Activated naive CD4-positive, alpha-beta T cell treated with anti-CD3 and anti-CD28 coated beads for 36 hours (primary cell): ENCODE measurements at regions not wholly inside any gene's neighbourhood (a gene's known extent, or its start where the extent isn't known, plus 50 kb on each side); places are given as distances from the start of the nearest gene placed in this dataset.

Source experiments
- CTCF ChIA-PET: fragments of 350-600 bp; sonication (Branson Sonifier 250); formaldehyde crosslinking; loops from one replicate; lab custom pipeline; 2021; ENCODE audit warnings: antibody characterized with exemption; lab: Charles Lee
- DNase-seq: peaks from one replicate; pipeline ENCODE4 v3.0.0-alpha.2; 2020
- H3K27ac Mint-ChIP-seq: one replicate; pipeline ENCODE4 v1.8.0; 2021; ENCODE audit warnings: mild to moderate bottlenecking, mixed read lengths
- H3K27me3 Mint-ChIP-seq: one replicate; pipeline ENCODE4 v1.8.0; 2021; ENCODE audit warnings: low read depth, mixed read lengths
- H3K36me3 Mint-ChIP-seq: one replicate; pipeline ENCODE4 v1.8.0; 2021; ENCODE audit warnings: low read depth, mixed read lengths
- H3K4me1 Mint-ChIP-seq: one replicate; pipeline ENCODE4 v1.8.0; 2021; ENCODE audit warnings: low read depth, mixed read lengths
- H3K4me3 Mint-ChIP-seq: one replicate; pipeline ENCODE4 v1.8.0; 2021; ENCODE audit warnings: mild to moderate bottlenecking, moderate library complexity, mixed read lengths
- H3K9me3 Mint-ChIP-seq: one replicate; pipeline ENCODE4 v1.8.0; 2021; ENCODE audit warnings: mixed read lengths
- intact Hi-C: fragments of 100-400 bp; cut with micrococcal nuclease; formaldehyde crosslinking; loops from one replicate; pipeline ENCODE4 v1.15.1; 2023

DNA sequence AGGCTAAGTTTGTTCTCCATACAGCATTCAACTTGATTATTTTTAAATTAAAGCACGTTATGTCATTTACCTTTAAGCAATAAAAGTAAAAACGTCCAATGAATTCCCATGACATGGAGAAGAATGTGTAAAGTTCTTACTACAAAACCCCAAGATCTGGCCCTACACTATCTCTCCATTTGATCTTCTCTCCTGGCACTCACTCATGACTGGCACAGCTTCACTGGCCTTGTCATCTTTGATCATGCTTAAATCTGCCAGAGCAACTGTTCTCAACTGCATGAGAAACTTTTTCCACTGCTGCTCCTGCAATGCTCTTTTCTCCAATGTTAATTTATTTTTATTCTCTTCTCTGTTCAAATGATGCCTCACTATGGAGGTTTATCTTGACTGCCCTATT, 1109.0 kb upstream of the IGFBP7 start:
- no peaks in the 10 kb centered on the region for H3K27me3 Mint-ChIP-seq
- no peak for DNase-seq
- no peak overlapping the region for H3K4me3 Mint-ChIP-seq
- H3K9me3 Mint-ChIP-seq: peaks cover 12% of the 10 kb centered on the region
- intact Hi-C loops: no loop called here
- H3K27ac Mint-ChIP-seq: no peak overlapping the region
- CTCF ChIA-PET: no interaction called here
- no peaks in the 10 kb centered on the region for H3K4me1 Mint-ChIP-seq
- no peaks in the 10 kb centered on the region for H3K36me3 Mint-ChIP-seq

DNA sequence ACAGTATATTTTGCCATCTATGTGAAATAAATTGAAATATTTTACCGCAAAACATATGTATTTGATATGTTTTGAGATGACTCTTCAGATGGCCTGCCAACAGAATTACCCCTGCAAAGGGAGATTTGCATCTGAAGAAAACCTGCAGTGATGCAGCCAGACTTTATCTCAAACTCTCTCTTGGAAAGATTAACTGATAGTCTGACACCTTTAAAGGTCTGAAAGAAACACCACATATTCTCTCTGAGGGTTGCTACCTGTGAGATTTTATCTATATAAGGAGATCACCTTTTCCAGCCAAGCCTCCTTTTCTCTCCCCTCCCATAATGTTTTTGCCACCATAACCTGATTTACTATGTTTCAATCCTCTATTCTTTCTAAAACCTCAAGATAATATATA, 1106.3 kb upstream of the IGFBP7 start:
- Mint-ChIP-seq H3K27ac (no peak overlapping the region), H3K36me3 (no peaks in the 10 kb centered on the region), H3K4me1 (no peaks in the 10 kb centered on the region), H3K9me3 (peaks cover 14% of the 10 kb centered on the region), H3K27me3 (no peaks in the 10 kb centered on the region), H3K4me3 (no peak overlapping the region)
- CTCF ChIA-PET: no interaction called here
- intact Hi-C loops: no loop called here
- DNase-seq: no peak

DNA sequence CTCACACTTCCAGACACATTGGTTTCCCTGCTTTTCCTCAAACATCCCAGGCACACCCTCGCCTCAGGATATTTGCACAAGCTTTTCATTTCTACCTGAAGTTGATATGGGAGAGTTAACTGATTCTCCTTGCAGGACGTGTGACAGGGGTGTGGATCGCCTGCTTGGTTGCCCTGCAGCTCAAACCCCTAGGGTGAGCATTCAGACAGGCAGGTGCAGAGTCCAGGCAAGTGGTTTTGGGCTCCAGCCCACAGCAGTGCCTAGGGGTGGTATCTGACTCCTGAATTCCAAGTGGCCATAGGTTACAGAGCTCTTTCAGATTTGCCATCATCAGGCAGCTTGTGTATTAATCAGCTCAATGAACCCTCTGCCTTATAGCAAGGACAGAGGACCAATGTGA, 1104.2 kb upstream of the IGFBP7 start:
- Mint-ChIP-seq H3K27me3 (no peaks in the 10 kb centered on the region), H3K36me3 (no peaks in the 10 kb centered on the region), H3K4me1 (no peaks in the 10 kb centered on the region), H3K9me3 (peaks cover 14% of the 10 kb centered on the region), H3K27ac (no peak overlapping the region), H3K4me3 (no peak overlapping the region)
- CTCF ChIA-PET: no interaction called here
- intact Hi-C loops: no loop called here
- no peak for DNase-seq

DNA sequence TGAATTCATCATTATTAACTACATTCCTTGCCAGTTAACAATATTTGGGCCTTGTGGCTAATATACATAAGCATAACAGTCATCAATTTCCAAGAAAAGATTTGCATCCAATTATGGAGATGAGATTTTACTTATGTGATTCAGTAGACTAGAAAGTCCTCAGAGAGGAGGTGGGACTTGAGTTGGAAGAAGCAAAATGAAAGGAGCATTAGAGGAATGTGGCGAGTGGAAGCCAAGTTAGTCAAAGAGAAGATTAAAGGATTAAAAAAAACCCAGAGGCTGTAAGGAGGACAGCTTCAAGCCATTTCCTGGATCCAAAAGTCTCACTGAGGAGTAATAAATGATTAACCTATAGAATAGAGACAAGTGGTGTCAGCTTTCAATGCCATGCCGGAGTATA, 1099.4 kb upstream of the IGFBP7 start:
- no peak for DNase-seq
- Mint-ChIP-seq H3K27me3 (no peaks in the 10 kb centered on the region), H3K4me3 (no peak overlapping the region), H3K4me1 (no peaks in the 10 kb centered on the region), H3K36me3 (no peaks in the 10 kb centered on the region), H3K27ac (no peak overlapping the region), H3K9me3 (peaks cover 4% of the 10 kb centered on the region)
- intact Hi-C loops: no loop called here
- CTCF ChIA-PET: no interaction called here

DNA sequence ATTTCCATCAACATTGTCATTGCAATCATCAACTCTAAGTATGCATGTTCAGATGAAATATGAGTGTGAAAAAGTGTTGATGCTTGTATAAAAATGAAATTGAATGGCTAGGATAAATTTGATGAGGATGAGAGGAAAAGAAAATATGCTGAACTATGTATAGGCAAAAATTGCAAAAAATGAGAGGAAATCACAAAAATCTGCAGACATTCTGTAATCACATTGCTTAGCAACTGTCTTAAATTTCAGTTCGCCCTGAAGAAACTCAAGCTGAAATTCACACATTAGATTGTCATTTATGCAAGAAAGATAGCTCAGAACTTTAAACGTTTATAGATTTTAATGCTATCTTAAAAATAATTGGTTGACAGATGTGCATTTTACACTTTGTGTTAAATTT, 1098.8 kb upstream of the IGFBP7 start:
- no peaks in the 10 kb centered on the region for H3K36me3 Mint-ChIP-seq
- no peaks in the 10 kb centered on the region for H3K27me3 Mint-ChIP-seq
- no peak overlapping the region for H3K27ac Mint-ChIP-seq
- peaks cover 4% of the 10 kb centered on the region for H3K9me3 Mint-ChIP-seq
- intact Hi-C loops: no loop called here
- H3K4me3 Mint-ChIP-seq: no peak overlapping the region
- DNase-seq: no peak
- H3K4me1 Mint-ChIP-seq: no peaks in the 10 kb centered on the region
- CTCF ChIA-PET: no interaction called here

DNA sequence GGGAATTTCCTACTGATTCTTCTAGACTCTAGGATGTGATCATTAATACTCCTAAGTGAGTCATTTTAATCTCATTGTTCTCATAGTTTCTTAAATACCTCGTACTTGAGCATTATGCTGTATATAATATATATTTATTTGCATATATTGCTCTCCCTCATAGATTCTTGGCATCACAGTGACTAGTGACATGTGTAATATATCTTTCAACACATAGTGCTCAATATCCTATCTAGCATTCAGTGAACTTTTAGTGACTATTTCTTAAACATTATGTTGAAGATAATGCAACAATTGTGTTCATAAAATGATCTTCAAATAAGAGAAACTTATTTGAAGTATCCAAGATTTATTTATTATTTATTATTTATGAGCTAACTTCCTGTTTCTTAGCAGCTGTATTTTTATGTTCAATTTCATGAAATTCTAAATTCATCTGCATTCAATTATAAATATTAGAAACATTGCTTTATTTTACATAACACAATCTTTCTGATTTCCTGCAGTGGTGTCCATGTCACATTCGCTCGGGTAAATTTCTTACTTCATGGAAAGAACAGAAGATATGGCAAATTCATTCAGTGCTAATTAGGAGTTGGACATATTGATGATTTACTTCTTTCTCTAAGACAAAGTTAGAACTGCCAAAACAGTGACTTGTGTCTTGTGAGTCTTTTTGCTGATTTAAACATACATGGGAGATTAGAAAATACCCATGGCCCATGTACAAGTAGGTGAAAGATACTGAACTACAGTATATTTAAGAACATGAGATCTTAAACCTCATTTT, 1095.5 kb upstream of the IGFBP7 start:
- Mint-ChIP-seq H3K4me1 (no peaks in the 10 kb centered on the region), H3K27ac (no peak overlapping the region), H3K36me3 (no peaks in the 10 kb centered on the region), H3K9me3 (peaks cover 3% of the 10 kb centered on the region), H3K27me3 (no peaks in the 10 kb centered on the region), H3K4me3 (no peak overlapping the region)
- CTCF ChIA-PET: no interaction called here
- DNase-seq: no peak
- intact Hi-C loops: no loop called here

DNA sequence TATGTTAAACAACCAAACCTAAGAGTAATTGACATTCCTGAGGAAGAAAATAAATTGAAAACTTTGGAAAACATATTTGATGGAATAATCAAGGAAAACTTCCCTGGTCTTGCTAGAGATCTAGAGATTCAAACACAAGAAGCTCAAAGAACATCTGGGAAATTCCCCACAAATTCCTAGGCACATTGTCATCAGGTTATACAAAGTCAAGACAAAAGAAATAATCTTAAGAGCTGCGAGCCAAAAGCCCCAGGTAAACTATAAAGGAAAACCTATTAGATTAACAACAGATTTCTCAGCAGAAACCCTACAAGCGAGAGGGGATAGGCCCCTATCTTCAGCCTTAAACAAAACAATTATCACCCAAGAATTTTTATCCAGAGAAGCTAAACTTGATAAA, 1082.0 kb upstream of the IGFBP7 start:
- no peak overlapping the region for H3K27ac Mint-ChIP-seq
- CTCF ChIA-PET: interaction anchor here (0.6 kb wide), 1 partner anchor 93 kb away, joined by 3 read pairs; no protein-coding TSS in a partner anchor
- H3K4me3 Mint-ChIP-seq: no peak overlapping the region
- intact Hi-C loops: no loop called here
- H3K9me3 Mint-ChIP-seq: peaks cover 12% of the 10 kb centered on the region
- H3K4me1 Mint-ChIP-seq: no peaks in the 10 kb centered on the region
- H3K36me3 Mint-ChIP-seq: no peaks in the 10 kb centered on the region
- DNase-seq: no peak
- H3K27me3 Mint-ChIP-seq: no peaks in the 10 kb centered on the region

DNA sequence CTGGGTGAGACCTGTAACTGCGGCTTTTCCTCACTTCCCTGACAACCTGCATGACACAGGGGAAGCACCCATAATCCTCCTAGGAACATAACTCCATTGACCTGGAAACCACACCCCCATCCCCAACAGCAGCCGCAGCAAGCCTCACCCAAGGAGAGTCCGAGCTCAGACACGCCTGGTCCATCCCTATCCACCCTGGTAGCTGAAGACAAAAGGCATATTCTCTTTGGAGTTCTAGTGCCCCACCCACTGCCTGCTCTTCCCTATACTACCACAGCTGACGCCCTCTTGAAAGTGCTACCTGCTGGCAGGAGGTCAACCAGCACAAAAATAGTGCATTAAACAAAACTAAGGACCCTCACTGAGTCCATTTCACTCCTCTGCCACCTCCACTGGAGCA, 1080.9 kb upstream of the IGFBP7 start:
- Mint-ChIP-seq H3K27me3 (no peaks in the 10 kb centered on the region), H3K4me3 (no peak overlapping the region), H3K4me1 (no peaks in the 10 kb centered on the region), H3K36me3 (no peaks in the 10 kb centered on the region), H3K9me3 (peaks cover 12% of the 10 kb centered on the region), H3K27ac (no peak overlapping the region)
- CTCF ChIA-PET: interaction anchor here (0.9 kb wide), 1 partner anchor 11 kb away, joined by 3 read pairs; no protein-coding TSS in a partner anchor
- intact Hi-C loops: no loop called here
- no peak for DNase-seq

DNA sequence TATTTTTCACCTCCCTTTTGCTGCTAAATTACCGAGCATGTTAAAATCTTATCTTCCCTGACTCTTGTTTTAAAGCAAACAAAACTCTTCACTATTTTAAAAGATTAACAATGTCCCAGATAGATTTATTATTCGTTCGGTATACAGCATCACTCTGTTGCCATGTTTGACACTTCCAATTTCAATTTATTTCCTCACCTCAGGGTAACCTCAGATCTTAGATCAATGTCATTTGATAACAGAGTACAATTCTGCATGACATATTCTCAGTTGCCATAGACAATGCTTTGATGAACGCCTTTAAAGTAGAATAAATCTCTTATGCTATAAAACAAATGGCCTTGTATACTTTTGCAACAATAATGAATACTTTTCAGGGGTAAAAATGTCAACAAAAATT, 1078.1 kb upstream of the IGFBP7 start:
- Mint-ChIP-seq H3K9me3 (peaks cover 12% of the 10 kb centered on the region), H3K27me3 (no peaks in the 10 kb centered on the region), H3K36me3 (no peaks in the 10 kb centered on the region), H3K4me1 (no peaks in the 10 kb centered on the region), H3K4me3 (no peak overlapping the region), H3K27ac (no peak overlapping the region)
- intact Hi-C loops: no loop called here
- CTCF ChIA-PET: no interaction called here
- no peak for DNase-seq

DNA sequence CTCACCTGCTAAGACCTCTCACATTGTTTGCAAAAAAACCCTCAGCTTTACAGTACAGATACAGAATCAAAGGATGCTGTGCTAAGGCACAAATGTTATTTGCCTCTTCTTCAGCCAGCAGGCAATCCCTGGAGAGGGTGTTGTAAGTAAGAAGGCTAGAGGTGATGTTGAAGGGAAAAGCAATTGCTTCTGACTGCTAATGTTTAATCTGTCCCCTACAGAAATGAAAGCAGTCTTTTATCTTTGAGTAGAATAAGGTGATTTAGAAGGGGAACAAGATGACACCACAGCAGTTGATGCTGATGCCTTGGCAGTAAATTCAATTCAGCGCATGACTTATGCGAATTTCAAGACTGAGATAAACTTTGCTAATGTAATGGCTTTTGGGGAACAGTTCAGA, 1064.8 kb upstream of the IGFBP7 start:
- H3K4me3 Mint-ChIP-seq: no peak overlapping the region
- no peaks in the 10 kb centered on the region for H3K4me1 Mint-ChIP-seq
- no peak overlapping the region for H3K27ac Mint-ChIP-seq
- intact Hi-C loops: no loop called here
- H3K36me3 Mint-ChIP-seq: no peaks in the 10 kb centered on the region
- CTCF ChIA-PET: no interaction called here
- DNase-seq: no peak
- H3K9me3 Mint-ChIP-seq: peaks cover 4% of the 10 kb centered on the region
- no peaks in the 10 kb centered on the region for H3K27me3 Mint-ChIP-seq

DNA sequence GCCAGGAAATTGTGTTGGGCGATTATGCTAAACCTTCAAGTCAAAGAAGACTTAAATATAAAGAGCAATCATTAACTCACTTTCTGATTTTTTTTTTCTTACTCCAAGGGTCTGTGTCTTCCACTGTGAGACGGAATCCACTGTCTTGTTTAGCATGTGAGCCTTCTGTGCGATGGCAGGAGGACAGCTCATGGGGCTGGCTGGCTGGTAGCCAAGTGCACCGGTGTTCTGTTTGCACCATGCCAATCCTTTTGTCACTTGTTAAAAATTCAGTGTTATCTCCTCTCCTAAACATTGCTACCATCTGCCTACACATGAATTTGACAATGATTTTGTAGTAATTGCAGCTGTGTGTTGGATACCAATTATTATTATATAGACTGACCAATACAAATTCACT, 1056.3 kb upstream of the IGFBP7 start:
- CTCF ChIA-PET: interaction anchor here (0.6 to 1.6 kb wide), 2 partner anchors 393 to 740 kb away, joined by 3 to 5 read pairs; no protein-coding TSS in a partner anchor
- Mint-ChIP-seq H3K9me3 (peaks cover 5% of the 10 kb centered on the region), H3K4me1 (no peaks in the 10 kb centered on the region), H3K36me3 (no peaks in the 10 kb centered on the region), H3K27ac (no peak overlapping the region), H3K4me3 (no peak overlapping the region), H3K27me3 (no peaks in the 10 kb centered on the region)
- no peak for DNase-seq
- intact Hi-C loops: no loop called here

DNA sequence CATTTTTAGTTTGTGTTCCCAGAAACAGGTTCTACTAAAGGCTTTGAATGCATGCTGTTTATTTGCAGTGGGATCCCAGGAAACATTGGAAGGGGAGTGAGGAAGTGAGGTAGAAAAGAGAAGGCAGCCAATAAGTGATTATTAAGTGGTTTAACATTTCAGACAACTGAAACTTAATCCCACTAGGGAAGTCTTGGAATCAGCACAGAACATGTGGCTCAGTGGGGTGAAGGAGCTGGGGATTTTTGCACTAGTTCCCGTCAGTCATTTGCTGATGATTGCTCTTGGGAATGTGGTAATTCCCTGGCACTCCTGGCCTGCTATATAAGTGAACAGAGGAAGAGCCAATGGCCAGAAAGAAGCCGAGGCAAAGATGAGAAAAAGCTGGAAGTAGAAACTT, 1053.0 kb upstream of the IGFBP7 start:
- Mint-ChIP-seq H3K36me3 (no peaks in the 10 kb centered on the region), H3K9me3 (no peaks in the 10 kb centered on the region), H3K27me3 (no peaks in the 10 kb centered on the region), H3K4me1 (no peaks in the 10 kb centered on the region), H3K4me3 (no peak overlapping the region), H3K27ac (no peak overlapping the region)
- intact Hi-C loops: no loop called here
- DNase-seq: no peak
- CTCF ChIA-PET: no interaction called here

DNA sequence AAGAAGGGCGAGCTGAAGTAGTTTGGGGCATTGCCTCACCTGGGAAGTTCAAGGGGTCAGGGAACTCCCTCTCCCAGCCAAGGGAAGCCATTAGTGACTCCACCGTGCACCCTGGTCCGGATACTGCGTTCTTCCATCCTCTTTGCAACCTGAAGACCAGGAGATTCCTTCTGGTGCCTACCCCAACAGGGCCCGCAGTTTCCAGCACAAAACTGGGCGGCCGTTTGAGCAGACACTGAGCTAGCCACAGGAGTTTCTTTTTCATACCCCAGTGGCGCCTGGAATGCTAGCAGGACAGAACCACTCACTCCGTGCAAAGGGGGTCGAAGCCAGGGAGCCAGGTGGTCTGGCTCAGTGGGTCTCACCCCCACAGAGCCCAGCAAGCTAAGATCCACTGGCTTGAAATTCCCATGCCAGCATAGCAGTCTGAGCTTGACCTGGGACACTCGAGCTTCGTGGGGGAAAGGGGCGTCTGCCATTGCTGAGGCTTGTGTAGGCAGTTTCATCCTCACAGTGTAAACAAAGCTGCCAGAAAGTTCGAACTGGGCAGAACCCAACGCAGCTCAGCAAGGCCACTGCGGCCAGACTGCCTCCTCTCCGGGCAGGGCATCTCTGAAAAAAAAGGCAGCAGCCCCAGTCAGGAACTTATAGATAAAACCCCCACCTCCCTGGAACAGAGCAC, 1039.4 kb upstream of the IGFBP7 start:
- Mint-ChIP-seq H3K4me3 (no peak overlapping the region), H3K27ac (no peak overlapping the region), H3K36me3 (no peaks in the 10 kb centered on the region), H3K4me1 (no peaks in the 10 kb centered on the region), H3K27me3 (no peaks in the 10 kb centered on the region), H3K9me3 (peaks cover 17% of the 10 kb centered on the region)
- intact Hi-C loops: no loop called here
- CTCF ChIA-PET: no interaction called here
- no peak for DNase-seq
